ENCODE measurements at regions not wholly inside any gene's neighbourhood (a gene's known extent, or its start where the extent isn't known, plus 50 kb on each side); places are given as distances from the start of the nearest gene placed in this dataset.
"Not testable (repeated sequence)": the region's sequence is repeated elsewhere in the genome, so short reads cannot be mapped to it uniquely, and the experiment has no call there.

GRCh38 chr15:39497759-39498565 is 82.9 kb upstream of the THBS1 start:
- no peak for DNase-seq

- no peak for DNase-seq
These were observed 82.2 kb upstream of the THBS1 start for GRCh38 chr15:39498629-39499028.

DNA sequence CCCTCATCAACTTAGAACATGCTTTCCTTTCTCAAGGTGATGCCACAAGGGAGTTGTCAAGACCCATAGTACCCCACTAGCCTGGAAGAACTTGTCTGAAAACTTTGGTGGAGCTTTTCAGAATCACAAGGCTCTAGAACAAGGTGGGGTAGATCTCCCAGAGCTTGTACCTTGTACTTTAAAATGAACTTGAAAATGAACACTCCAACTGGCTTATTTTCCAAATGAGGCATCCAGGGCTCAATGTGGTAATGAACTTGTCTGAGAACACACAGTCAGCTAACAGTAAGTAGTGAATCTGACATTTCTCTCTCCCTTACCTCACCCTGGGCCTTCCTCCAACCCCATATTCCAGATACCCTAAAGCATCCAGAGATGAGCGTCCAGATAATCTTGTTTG is 81.8 kb upstream of the THBS1 start:
- no peak for DNase-seq

DNA sequence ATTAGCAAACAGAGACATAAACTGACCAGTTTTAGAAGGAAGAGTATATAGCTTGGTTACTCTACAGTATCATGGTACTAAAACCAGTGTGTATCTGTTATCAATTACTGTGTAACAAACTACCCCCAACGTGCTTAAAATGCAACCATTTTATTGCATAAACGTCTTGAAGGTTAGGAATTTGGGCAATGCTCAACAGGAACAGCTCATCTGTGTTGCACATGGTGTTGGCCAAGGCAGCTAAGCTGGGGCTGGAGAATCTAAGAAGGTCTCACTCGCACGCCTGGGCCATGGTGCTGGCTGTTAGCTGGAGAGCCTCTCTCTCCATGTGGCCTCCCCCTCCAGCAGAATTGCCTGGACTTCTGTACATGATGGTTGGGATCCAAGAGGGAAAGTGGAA is 81.2 kb upstream of the THBS1 start:
- no peak for DNase-seq

DNA sequence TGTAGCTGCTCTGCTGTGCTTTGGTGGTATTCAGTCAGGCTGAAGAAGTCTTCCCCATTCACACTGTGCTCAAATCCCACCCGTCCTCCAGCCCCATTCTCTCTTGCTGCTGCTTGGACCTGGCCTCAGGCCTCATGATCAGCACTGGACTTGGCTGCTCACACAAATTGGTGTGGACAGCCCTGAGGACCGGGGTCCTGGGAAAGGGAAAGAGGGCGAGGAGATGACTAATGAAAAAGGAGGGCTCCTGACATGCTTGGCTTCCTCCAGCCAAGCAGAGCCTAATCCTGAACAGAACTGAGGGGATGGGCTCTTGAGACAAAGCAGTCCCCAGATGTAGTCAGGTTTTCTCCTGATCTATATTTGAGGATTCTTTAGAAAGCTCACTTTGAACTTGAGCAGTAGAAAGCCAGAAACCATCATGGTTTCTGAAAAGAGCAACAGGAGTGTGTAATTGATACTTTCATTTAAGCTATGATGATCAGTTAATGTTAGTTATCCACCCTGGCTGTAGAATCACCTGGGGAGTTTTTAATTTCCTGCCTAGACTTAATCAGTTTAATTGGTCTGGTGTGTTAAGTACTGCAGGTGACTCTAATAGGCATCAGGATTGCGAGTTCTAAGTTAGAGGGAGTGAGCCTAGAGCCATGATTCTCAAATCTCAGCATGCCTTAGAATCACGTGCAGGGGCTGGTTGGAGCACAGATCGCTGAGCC is 79.4 kb upstream of the THBS1 start:
- DNase-seq: no peak

GRCh38 chr15:39502082-39502447 is 78.8 kb upstream of the THBS1 start:
- no peak for DNase-seq

- no peak for DNase-seq
These were observed 78.2 kb upstream of the THBS1 start for GRCh38 chr15:39502611-39503195.

- DNase-seq: no peak
These were observed 77.4 kb upstream of the THBS1 start for GRCh38 chr15:39503526-39503925.

- no peak for DNase-seq
These were observed 76.1 kb upstream of the THBS1 start for GRCh38 chr15:39504808-39505207.

DNA sequence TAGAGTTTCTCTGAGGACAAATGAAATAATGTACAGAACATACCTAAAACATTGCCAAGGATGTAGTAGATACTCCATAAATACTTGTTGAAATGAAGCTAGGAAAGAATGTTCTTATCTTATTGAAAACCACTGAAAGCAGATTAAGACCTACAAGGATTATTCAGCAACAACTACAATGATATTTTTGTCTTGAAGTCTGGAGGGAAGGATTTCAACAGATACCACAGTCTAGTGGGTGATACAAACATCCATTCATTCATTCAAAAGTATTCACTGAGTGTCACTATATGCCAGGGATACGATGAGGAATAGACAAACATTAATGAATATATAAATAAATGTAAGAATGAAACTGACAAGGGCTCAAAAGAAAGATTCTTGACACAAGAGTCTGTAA is 74.7 kb upstream of the THBS1 start:
- no peak for DNase-seq

- no peak for DNase-seq
These were observed 72.3 kb upstream of the THBS1 start for GRCh38 chr15:39508536-39508935.

DNA sequence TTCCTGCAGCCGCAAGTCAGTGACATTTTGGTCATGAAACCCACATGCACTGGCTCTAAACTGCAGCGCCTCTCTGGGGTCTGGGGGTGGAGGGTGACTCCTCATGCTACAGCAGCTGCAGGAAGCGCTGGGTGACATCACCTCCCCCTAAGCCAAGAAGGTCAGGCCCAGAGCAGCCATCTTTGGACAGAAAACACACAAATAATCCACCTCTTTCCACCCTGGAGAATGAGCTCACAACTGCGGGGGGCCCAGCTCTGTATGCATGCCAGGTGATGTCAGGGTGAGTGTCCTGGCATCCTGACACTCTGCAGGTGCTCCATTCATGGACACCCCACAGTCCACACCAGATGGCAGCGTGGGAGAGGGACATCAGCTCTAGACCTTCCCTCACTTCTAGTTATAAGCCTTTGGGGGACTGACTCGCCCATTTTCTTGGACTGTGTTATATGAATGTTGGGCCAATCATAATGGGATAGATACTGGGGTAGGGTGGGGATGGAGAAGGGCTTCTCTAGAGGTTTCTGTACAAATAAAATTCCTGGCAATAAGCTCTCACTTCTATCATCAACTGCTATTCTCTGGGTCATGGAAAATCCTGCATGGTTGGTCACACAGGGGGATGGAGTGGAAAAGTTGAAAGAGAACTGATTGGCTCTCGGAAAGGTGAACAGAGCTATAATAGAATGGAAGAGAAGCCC is 70.7 kb upstream of the THBS1 start:
- DNase-seq: no peak

GRCh38 chr15:39511000-39511915 is 69.6 kb upstream of the THBS1 start:
- DNase-seq: no peak

- DNase-seq: no peak
These were observed 69.0 kb upstream of the THBS1 start for GRCh38 chr15:39511916-39512260.

DNA sequence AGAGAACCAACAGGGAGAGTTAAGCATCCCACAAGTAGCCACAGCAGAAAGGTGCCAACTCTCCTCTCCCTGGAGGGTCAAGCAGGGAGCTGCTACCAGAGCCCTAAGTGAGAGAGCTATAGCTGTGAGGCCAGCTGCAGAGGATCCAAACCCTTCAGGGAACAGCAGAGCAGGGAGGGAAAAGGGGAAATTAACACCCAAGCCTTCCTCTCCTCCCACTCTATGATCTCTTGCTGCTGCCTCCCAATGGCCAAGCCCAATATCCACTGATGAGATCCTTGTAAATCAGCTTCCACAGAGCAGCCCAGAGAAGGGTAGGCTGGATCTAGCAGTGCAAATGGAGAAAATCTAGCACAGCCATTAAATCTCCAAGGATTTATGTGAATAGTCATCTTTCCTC is 68.2 kb upstream of the THBS1 start:
- peak; percentile 10 for DNase-seq

- no peak for DNase-seq
These were observed 66.9 kb upstream of the THBS1 start for GRCh38 chr15:39513936-39514335.

GRCh38 chr15:39514933-39515332 is 65.9 kb upstream of the THBS1 start:
- DNase-seq: no peak

GRCh38 chr15:39515765-39516164 is 65.1 kb upstream of the THBS1 start:
- DNase-seq: no peak

GRCh38 chr15:39517122-39517855 is 63.6 kb upstream of the THBS1 start:
- no peak for DNase-seq

- not testable (repeated sequence) for DNase-seq
These were observed 56.9 kb upstream of the THBS1 start for GRCh38 chr15:39523968-39524367.

- no peak for DNase-seq
These were observed 51.4 kb upstream of the THBS1 start for GRCh38 chr15:39529457-39529856.

All from inflammatory macrophage treated with lipopolysaccharide for 4 hours (primary cell).